GM20000 (cell line): ENCODE measurements at regions not wholly inside any gene's neighbourhood (a gene's known extent, or its start where the extent isn't known, plus 50 kb on each side); places are given as distances from the start of the nearest gene placed in this dataset.

Experiments
- DNase-seq: peaks from one replicate; pipeline ENCODE4 v3.0.0; 2012; ENCODE audit warnings: low spot score
- TF ChIP-seq, protein P1 (sequence below): IDR thresholded peaks from 2 replicates; pipeline ENCODE4 v1.5.1; 2012; ENCODE audit warnings: mild to moderate bottlenecking, control low read depth; ENCODE audit errors: extremely low read depth, missing control alignments

- DNase-seq = no peak
- TF ChIP-seq, protein P1, sequence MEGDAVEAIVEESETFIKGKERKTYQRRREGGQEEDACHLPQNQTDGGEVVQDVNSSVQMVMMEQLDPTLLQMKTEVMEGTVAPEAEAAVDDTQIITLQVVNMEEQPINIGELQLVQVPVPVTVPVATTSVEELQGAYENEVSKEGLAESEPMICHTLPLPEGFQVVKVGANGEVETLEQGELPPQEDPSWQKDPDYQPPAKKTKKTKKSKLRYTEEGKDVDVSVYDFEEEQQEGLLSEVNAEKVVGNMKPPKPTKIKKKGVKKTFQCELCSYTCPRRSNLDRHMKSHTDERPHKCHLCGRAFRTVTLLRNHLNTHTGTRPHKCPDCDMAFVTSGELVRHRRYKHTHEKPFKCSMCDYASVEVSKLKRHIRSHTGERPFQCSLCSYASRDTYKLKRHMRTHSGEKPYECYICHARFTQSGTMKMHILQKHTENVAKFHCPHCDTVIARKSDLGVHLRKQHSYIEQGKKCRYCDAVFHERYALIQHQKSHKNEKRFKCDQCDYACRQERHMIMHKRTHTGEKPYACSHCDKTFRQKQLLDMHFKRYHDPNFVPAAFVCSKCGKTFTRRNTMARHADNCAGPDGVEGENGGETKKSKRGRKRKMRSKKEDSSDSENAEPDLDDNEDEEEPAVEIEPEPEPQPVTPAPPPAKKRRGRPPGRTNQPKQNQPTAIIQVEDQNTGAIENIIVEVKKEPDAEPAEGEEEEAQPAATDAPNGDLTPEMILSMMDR = no peak
Measured at GRCh38 chr18:78423811-78424210, 555.8 kb upstream of the SALL3 start.

- DNase-seq = no peak
- TF ChIP-seq, protein P1 = no peak
Measured at GRCh38 chr18:78424403-78425018, 555.1 kb upstream of the SALL3 start.

- TF ChIP-seq, protein P1 = no peak
- no peak for DNase-seq
Measured at GRCh38 chr18:78425019-78425412, 554.6 kb upstream of the SALL3 start.

- DNase-seq = no peak
- TF ChIP-seq, protein P1 = no peak
Measured at GRCh38 chr18:78427081-78427480, 552.5 kb upstream of the SALL3 start.

DNA sequence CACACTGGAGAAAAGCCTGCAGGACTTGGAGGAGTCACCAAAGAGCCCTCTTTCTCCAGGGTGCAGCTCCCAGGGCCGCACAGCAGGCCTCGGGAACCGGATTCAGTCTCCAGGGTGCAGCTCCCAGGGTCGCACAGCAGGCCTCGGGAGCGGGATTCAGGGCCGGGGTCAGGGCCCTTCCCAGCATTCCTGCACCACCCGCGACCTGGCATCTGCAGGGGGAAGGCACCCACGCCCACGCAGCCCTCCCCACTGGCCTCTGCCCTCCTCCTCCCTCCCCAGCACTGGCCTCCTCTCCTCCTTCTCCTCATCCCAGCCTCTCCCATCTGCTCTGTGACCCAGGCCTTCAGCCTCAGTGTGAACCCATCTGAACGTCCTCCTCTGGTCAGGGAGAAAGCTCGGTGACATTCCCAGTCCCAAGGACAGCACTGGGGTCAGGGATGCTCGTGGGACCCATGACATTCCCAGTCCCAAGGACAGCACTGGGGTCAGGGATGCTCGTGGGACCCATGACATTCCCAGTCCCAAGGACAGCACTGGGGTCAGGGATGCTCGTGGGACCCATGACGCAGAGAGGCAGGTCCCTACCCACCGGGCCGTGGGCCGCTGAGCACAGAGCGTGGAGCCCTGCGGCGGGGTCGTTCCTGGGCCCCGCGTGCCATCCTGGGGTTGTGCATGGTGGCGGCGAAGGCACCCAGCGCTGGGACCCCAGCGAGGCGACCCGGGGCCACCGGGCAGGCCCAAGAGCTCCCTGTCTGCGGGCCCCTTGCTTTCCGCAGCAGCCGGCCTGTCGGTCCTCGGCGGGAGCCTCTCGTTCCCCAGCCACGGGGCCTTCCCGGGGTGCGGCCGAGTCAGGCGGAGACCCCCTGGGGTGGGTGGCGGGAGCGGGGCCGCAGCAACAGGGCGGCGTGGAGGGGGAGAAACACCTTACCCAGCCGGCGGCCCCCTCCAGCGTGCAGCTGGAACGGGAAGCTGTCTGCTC, 550.2 kb upstream of the SALL3 start:
- TF ChIP-seq, protein P1 = no peak

GRCh38 chr18:78430131-78430758, 549.4 kb upstream of the SALL3 start:
- TF ChIP-seq, protein P1 = no peak
- no peak for DNase-seq

More for the DNA sequence above, 550.2 kb upstream of the SALL3 start:
- DNase-seq = no peak

DNA sequence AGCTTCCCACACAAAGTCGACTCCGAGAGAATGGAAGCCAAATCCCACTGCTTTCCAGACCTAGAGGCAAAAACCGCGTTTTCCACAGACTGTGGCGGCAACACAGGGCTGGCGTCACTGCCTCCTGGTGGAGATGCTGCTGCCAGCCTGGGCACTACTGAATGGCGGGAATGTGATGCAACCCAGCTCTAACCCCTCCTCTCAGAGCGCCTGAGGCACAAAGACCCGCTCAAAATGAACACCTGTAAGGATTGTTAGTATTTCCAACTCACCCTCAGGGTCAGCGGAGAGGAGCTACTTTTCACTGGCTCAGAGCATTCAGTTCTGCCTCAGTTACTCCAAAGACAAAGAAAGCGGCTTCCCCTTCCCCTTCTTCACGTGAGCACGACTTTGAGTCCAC, 548.0 kb upstream of the SALL3 start:
- no peak for DNase-seq
- TF ChIP-seq, protein P1 = no peak
